Thyroid gland (tissue), 4 donors: ENCODE measurements at regions not wholly inside any gene's neighbourhood (a gene's known extent, or its start where the extent isn't known, plus 50 kb on each side); places are given as distances from the start of the nearest gene placed in this dataset.

Source experiments
- CTCF ChIP-seq, 6 experiments: fragments of 200-600 bp in 3 of 6; fragments of 450-650 bp in 3 of 6; sonication (generic) in 3 of 6; IDR thresholded peaks; one replicate each; pipeline ENCODE4 v1.5.1; 2016 to 2019; ENCODE audit warnings: antibody characterized with exemption in 6 of 6, mild to moderate bottlenecking in 2 of 6, inconsistent platforms in 1 of 6, moderate library complexity in 1 of 6
- POLR2A ChIP-seq, 2 donors: fragments of 450-650 bp; IDR thresholded peaks; one replicate each; pipeline ENCODE4 v1.6.1; 2017; ENCODE audit warnings: antibody characterized with exemption in 2 of 2, mild to moderate bottlenecking in 2 of 2, moderate library complexity in 1 of 2

DNA sequence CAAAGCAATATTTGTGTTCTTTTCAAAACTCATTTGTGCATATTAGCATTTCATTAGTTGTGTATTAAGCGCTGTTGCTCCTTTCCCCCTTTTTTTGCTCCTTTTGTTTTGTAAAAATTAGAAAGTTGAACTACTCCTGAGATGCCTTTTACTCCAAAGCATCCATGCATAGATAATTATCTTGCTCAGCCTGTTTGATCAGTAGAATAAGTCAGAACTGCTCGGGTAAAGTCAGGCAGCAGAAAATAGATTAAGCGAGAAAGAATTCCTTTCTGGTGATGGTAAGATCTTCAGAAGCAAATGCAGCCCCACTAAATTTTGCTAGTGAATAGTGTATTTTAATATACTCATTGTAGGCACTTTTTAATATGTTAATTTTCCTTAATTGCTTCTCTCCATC is 227.1 kb downstream of the TEX36 start:
- TF ChIP-seq POLR2A (IDR thresholded peaks at IDR 0.05) (no peak), CTCF (IDR thresholded peaks at IDR 0.05) (no peak)
